ENCODE measurements at regions not wholly inside any gene's neighbourhood (a gene's known extent, or its start where the extent isn't known, plus 50 kb on each side); places are given as distances from the start of the nearest gene placed in this dataset.

DNA sequence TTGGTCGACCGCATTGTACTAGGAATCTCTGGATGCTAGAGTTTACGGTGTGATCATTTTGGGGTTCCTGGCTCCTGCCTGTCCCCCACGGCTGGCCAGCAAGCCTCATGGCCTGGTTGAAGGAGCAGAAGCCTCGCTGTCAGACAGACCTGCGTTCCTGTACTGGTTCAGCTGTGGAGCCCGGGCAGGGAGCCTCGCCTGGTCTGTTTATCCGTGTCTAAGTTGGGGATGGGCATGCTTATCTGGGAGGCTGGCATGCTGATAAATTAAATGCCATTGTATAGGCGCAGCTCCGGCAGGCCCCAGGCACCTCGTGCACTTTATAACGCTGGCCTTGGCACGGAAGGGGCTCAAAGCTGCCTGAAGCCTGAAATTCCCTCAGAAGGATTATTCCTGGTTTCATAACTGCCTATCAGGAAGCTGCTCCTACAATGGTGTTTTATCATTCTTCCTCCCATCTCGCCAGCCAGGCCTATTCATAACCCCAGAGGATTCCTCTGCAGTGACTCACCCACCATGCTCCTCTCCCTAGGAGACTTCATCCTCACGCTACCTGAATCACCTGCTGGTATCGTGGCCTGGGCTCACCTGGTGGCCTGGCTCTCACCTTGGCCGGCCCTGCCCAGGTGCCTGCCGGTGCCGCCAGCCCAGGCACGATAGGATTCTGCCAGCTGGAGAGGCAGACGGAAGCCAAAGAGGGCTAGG is 110.9 kb downstream of the ASB7 start:
- DNase-seq (ENCODE audit: low read depth): no peak
- no peak for TF ChIP-seq POLR2A (IDR thresholded peaks at IDR 0.05; ENCODE audit: extremely low read depth, insufficient read length)
- TF ChIP-seq, protein P1, sequence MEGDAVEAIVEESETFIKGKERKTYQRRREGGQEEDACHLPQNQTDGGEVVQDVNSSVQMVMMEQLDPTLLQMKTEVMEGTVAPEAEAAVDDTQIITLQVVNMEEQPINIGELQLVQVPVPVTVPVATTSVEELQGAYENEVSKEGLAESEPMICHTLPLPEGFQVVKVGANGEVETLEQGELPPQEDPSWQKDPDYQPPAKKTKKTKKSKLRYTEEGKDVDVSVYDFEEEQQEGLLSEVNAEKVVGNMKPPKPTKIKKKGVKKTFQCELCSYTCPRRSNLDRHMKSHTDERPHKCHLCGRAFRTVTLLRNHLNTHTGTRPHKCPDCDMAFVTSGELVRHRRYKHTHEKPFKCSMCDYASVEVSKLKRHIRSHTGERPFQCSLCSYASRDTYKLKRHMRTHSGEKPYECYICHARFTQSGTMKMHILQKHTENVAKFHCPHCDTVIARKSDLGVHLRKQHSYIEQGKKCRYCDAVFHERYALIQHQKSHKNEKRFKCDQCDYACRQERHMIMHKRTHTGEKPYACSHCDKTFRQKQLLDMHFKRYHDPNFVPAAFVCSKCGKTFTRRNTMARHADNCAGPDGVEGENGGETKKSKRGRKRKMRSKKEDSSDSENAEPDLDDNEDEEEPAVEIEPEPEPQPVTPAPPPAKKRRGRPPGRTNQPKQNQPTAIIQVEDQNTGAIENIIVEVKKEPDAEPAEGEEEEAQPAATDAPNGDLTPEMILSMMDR (IDR thresholded peaks at IDR 0.05; ENCODE audit: low read depth, low read length): no peak
- no peak overlapping the region for H3K4me3 ChIP-seq (ENCODE audit: low read depth, low read length)

DNA sequence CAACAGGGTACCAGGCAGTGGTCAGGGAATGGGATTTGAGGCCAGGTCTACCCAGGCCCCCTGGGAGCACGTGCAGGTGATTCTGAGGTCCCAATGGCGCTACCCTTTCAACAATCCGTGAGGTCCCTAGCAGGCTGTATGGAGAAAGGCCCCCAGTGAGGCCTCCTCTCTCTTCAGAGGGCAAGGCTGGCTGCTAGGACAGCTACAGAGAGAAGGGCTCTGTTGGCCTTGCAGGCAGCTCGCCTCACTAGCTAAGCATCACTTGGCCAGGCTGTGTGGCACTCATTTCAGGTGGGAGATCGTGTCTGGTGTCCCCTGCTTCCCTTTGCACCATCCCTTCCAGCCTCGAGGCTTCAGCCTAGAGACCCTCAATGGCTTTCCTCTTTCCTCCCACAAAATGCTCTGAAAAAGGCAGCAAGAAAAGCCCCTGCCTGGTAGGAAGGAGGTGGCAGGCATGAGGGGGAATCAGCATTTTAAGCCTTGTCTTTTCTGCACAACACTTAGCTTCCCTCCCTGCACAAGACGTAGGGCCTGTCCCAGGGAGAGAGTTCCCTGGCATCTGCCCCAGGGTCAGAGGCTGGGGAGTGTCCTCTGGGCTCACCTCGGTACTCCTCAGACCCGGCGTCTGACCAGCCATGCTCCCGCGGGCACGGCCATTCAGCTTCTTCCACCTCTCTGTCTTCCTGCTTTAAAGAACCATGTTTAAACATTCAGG is 111.8 kb downstream of the ASB7 start:
- no peak for DNase-seq (ENCODE audit: low read depth)
- H3K4me3 ChIP-seq (ENCODE audit: low read depth, low read length): no peak overlapping the region
- TF ChIP-seq POLR2A (IDR thresholded peaks at IDR 0.05; ENCODE audit: extremely low read depth, insufficient read length): no peak
- TF ChIP-seq, protein P2, sequence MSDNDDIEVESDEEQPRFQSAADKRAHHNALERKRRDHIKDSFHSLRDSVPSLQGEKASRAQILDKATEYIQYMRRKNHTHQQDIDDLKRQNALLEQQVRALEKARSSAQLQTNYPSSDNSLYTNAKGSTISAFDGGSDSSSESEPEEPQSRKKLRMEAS (IDR thresholded peaks at IDR 0.05; ENCODE audit: low read depth, low read length): no peak
- TF ChIP-seq, protein P1 (IDR thresholded peaks at IDR 0.05; ENCODE audit: low read depth, low read length): no peak
- TF ChIP-seq MYC (IDR thresholded peaks at IDR 0.05; ENCODE audit: low read depth, low read length): no peak

DNA sequence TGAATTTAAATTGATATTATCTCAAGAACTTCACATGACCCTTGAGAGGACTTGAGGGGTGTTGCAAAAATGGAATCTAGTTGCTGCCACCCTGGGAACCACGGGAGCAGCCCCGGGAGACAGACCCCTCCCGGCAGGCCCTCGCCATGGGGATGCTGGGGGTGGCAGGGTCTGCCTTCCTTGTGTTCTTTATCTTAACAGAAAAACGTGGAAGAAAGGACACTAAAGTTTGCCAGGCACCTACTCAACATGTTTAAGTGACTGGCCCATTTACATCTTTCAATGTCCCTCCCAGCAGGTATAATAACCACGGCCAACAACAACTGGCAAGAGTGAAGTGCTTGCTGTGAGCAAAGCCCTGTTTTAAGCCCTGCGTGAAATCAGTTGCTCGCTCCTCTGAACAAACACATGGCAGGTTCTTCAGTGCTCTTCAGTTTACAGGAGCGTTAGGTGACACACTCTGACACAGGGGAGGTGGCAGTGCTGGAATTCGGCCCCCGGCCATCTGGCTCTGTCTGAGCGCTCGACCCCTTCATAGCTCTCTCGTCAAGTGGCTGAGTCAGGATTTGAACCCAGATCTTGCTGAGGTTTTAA is 112.5 kb downstream of the ASB7 start:
- TF ChIP-seq POLR2A (IDR thresholded peaks at IDR 0.05; ENCODE audit: extremely low read depth, insufficient read length): no peak
- TF ChIP-seq, protein P1 (IDR thresholded peaks at IDR 0.05; ENCODE audit: low read depth, low read length): no peak
- no peak for TF ChIP-seq MYC (IDR thresholded peaks at IDR 0.05; ENCODE audit: low read depth, low read length)
- TF ChIP-seq, protein P2 (IDR thresholded peaks at IDR 0.05; ENCODE audit: low read depth, low read length): no peak
- H3K4me3 ChIP-seq (ENCODE audit: low read depth, low read length): no peak overlapping the region
- no peak for DNase-seq (ENCODE audit: low read depth)

DNA sequence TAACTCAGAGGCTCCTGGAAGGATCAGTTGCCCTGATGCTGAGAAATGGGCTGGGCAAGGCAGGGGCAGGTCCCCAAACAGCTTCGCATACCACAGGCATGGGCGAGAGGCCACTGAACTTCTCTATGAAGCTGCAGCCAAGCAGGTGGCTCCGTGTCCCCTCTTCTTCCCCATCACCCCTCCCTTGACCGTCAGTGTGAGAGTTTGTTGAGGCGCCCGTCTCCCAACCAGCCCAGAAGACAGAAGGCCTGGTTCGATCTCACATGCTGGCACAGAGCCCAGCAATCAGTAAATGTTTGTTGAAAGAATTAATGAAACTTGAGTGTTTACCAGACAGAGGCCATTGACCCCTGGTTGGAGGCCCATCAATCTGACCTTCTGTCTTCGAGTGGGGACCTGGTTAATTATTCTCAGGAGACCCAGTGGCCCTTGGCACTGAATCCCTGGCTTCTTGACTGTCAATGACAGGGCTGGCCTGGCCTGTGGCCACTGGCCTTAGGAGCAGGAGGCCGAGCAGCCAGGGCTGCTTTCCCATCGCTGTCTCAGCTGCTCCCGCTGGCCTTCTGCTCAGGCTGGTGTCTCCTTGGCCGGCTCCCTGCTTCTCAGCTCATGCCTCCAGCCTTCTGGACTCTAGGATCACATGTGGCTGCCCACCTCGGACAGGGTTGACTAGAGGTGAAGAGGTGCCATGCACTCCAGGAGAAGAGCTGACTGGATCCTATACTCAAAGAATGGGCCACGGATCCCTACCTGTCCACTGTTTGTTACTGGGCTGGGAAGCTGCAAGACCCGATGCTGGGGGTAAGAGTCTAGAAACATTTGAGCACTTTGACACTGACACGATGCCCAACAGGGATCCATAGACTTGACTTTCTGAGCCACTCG is 113.4 kb downstream of the ASB7 start:
- H3K4me3 ChIP-seq (ENCODE audit: low read depth, low read length): no peak overlapping the region
- no peak for TF ChIP-seq MYC (IDR thresholded peaks at IDR 0.05; ENCODE audit: low read depth, low read length)
- TF ChIP-seq, protein P1 (IDR thresholded peaks at IDR 0.05; ENCODE audit: low read depth, low read length): no peak
- TF ChIP-seq, protein P2 (IDR thresholded peaks at IDR 0.05; ENCODE audit: low read depth, low read length): no peak
- TF ChIP-seq POLR2A (IDR thresholded peaks at IDR 0.05; ENCODE audit: extremely low read depth, insufficient read length): no peak
- no peak for DNase-seq (ENCODE audit: low read depth)

DNA sequence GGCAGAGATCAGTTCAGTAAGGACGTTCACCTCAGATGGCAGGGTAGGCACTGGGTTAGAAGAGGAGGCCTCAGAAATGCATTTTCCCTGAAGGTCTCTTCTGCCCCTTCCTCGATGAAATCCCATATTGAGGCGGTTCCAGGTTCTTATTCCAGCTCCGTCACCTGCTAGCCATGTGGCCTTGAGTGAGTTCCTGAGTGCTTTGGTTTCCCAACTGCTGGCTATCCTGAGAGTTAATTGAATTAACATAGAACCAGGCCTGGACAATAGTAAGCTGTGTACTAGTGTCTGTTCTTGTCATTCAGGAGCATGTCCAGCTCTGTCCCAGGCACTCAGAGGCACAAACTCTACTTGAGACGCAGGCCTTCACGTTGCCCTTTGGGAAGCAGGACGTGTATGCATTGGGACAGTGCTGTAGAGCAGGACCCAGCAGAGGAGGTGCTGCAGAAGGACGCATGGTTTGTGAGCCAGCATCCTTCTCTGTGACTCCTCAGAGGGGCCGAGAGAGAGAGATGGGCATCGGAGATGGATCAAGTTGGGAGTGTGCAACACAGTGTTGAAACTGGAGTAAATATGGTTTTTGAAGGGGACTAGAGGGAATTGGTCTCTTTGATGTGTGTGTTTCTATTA is 114.2 kb downstream of the ASB7 start:
- DNase-seq (ENCODE audit: low read depth): no peak

More for the DNA sequence above, 114.2 kb downstream of the ASB7 start:
- no peak overlapping the region for H3K4me3 ChIP-seq (ENCODE audit: low read depth, low read length)
- TF ChIP-seq, protein P2 (IDR thresholded peaks at IDR 0.05; ENCODE audit: low read depth, low read length): no peak
- no peak for TF ChIP-seq MYC (IDR thresholded peaks at IDR 0.05; ENCODE audit: low read depth, low read length)
- TF ChIP-seq POLR2A (IDR thresholded peaks at IDR 0.05; ENCODE audit: extremely low read depth, insufficient read length): no peak
- TF ChIP-seq, protein P1 (IDR thresholded peaks at IDR 0.05; ENCODE audit: low read depth, low read length): no peak
